ENCODE measurements at regions not wholly inside any gene's neighbourhood (a gene's known extent, or its start where the extent isn't known, plus 50 kb on each side); places are given as distances from the start of the nearest gene placed in this dataset.

- H3K27me3 ChIP-seq (ENCODE audit: control insufficient read depth, insufficient read depth, low read length): no peaks in the 10 kb centered on the region
- H3K4me1 ChIP-seq (ENCODE audit: control insufficient read depth, insufficient read depth, low read length): no peaks in the 10 kb centered on the region
- H3K9ac ChIP-seq (ENCODE audit: low read length): no peak overlapping the region
- no peak overlapping the region for H3K4me3 ChIP-seq (ENCODE audit: low read depth, low read length)
- no peak overlapping the region for H3K27ac ChIP-seq (ENCODE audit: low read depth, low read length)
- no peaks in the 10 kb centered on the region for H3K36me3 ChIP-seq (ENCODE audit: control insufficient read depth, insufficient read depth, low read length)
- H3K9me3 ChIP-seq (ENCODE audit: control insufficient read depth, insufficient read depth, low read depth, low read length): no peaks in the 10 kb centered on the region
These were observed 360.5 kb upstream of the NAALADL2 start for GRCh38 chr3:174498638-174499037.

GRCh38 chr3:174505266-174505665 lies 353.9 kb upstream of the NAALADL2 start:
- H3K9me3 ChIP-seq (ENCODE audit: control insufficient read depth, insufficient read depth, low read depth, low read length): no peaks in the 10 kb centered on the region
- no peaks in the 10 kb centered on the region for H3K36me3 ChIP-seq (ENCODE audit: control insufficient read depth, insufficient read depth, low read length)
- no peak overlapping the region for H3K9ac ChIP-seq (ENCODE audit: low read length)
- H3K4me1 ChIP-seq (ENCODE audit: control insufficient read depth, insufficient read depth, low read length): no peaks in the 10 kb centered on the region
- no peak overlapping the region for H3K4me3 ChIP-seq (ENCODE audit: low read depth, low read length)
- H3K27ac ChIP-seq (ENCODE audit: low read depth, low read length): no peak overlapping the region
- no peaks in the 10 kb centered on the region for H3K27me3 ChIP-seq (ENCODE audit: control insufficient read depth, insufficient read depth, low read length)

- Histone ChIP-seq H3K36me3 (ENCODE audit: control insufficient read depth, insufficient read depth, low read length) (no peaks in the 10 kb centered on the region), H3K4me3 (ENCODE audit: low read depth, low read length) (no peak overlapping the region), H3K9ac (ENCODE audit: low read length) (no peak overlapping the region), H3K27ac (ENCODE audit: low read depth, low read length) (no peak overlapping the region), H3K9me3 (ENCODE audit: control insufficient read depth, insufficient read depth, low read depth, low read length) (no peaks in the 10 kb centered on the region), H3K27me3 (ENCODE audit: control insufficient read depth, insufficient read depth, low read length) (no peaks in the 10 kb centered on the region), H3K4me1 (ENCODE audit: control insufficient read depth, insufficient read depth, low read length) (no peaks in the 10 kb centered on the region)
These were observed 334.9 kb upstream of the NAALADL2 start for GRCh38 chr3:174524203-174524602.

GRCh38 chr3:174529298-174529697 lies 329.8 kb upstream of the NAALADL2 start:
- Histone ChIP-seq H3K4me3 (ENCODE audit: low read depth, low read length) (no peak overlapping the region), H3K27ac (ENCODE audit: low read depth, low read length) (no peak overlapping the region), H3K9ac (ENCODE audit: low read length) (no peak overlapping the region), H3K9me3 (ENCODE audit: control insufficient read depth, insufficient read depth, low read depth, low read length) (no peaks in the 10 kb centered on the region), H3K27me3 (ENCODE audit: control insufficient read depth, insufficient read depth, low read length) (no peaks in the 10 kb centered on the region), H3K36me3 (ENCODE audit: control insufficient read depth, insufficient read depth, low read length) (no peaks in the 10 kb centered on the region), H3K4me1 (ENCODE audit: control insufficient read depth, insufficient read depth, low read length) (0 out of 2 replicates have a peak, but pooled peaks cover 2% of the 10 kb centered on the region)

GRCh38 chr3:174531262-174531982 lies 327.7 kb upstream of the NAALADL2 start:
- no peaks in the 10 kb centered on the region for H3K36me3 ChIP-seq (ENCODE audit: control insufficient read depth, insufficient read depth, low read length)
- H3K27me3 ChIP-seq (ENCODE audit: control insufficient read depth, insufficient read depth, low read length): no peaks in the 10 kb centered on the region
- H3K9me3 ChIP-seq (ENCODE audit: control insufficient read depth, insufficient read depth, low read depth, low read length): no peaks in the 10 kb centered on the region
- H3K4me1 ChIP-seq (ENCODE audit: control insufficient read depth, insufficient read depth, low read length): peaks cover 7% of the 10 kb centered on the region
- no peak overlapping the region for H3K9ac ChIP-seq (ENCODE audit: low read length)
- H3K4me3 ChIP-seq (ENCODE audit: low read depth, low read length): no peak overlapping the region
- no peak overlapping the region for H3K27ac ChIP-seq (ENCODE audit: low read depth, low read length)

GRCh38 chr3:174532216-174532615 lies 326.9 kb upstream of the NAALADL2 start:
- Histone ChIP-seq H3K27me3 (ENCODE audit: control insufficient read depth, insufficient read depth, low read length) (no peaks in the 10 kb centered on the region), H3K27ac (ENCODE audit: low read depth, low read length) (no peak overlapping the region), H3K9me3 (ENCODE audit: control insufficient read depth, insufficient read depth, low read depth, low read length) (no peaks in the 10 kb centered on the region), H3K9ac (ENCODE audit: low read length) (no peak overlapping the region), H3K36me3 (ENCODE audit: control insufficient read depth, insufficient read depth, low read length) (no peaks in the 10 kb centered on the region), H3K4me1 (ENCODE audit: control insufficient read depth, insufficient read depth, low read length) (peaks cover 10% of the 10 kb centered on the region), H3K4me3 (ENCODE audit: low read depth, low read length) (no peak overlapping the region)

GRCh38 chr3:174532776-174533175 lies 326.4 kb upstream of the NAALADL2 start:
- Histone ChIP-seq H3K4me1 (ENCODE audit: control insufficient read depth, insufficient read depth, low read length) (peaks cover 10% of the 10 kb centered on the region), H3K27ac (ENCODE audit: low read depth, low read length) (0 out of 2 replicates have a peak overlapping the region, but pooled peaks have one; percentile 12)

GRCh38 chr3:174533286-174533685 lies 325.8 kb upstream of the NAALADL2 start:
- Histone ChIP-seq H3K27ac (ENCODE audit: low read depth, low read length) (0 out of 2 replicates have a peak overlapping the region, but pooled peaks have one; percentile 12), H3K9ac (ENCODE audit: low read length) (no peak overlapping the region), H3K4me3 (ENCODE audit: low read depth, low read length) (no peak overlapping the region), H3K27me3 (ENCODE audit: control insufficient read depth, insufficient read depth, low read length) (no peaks in the 10 kb centered on the region), H3K4me1 (ENCODE audit: control insufficient read depth, insufficient read depth, low read length) (peaks cover 15% of the 10 kb centered on the region), H3K36me3 (ENCODE audit: control insufficient read depth, insufficient read depth, low read length) (no peaks in the 10 kb centered on the region), H3K9me3 (ENCODE audit: control insufficient read depth, insufficient read depth, low read depth, low read length) (no peaks in the 10 kb centered on the region)

More at GRCh38 chr3:174532776-174533175, 326.4 kb upstream of the NAALADL2 start:
- no peaks in the 10 kb centered on the region for H3K27me3 ChIP-seq (ENCODE audit: control insufficient read depth, insufficient read depth, low read length)
- no peaks in the 10 kb centered on the region for H3K36me3 ChIP-seq (ENCODE audit: control insufficient read depth, insufficient read depth, low read length)
- H3K9me3 ChIP-seq (ENCODE audit: control insufficient read depth, insufficient read depth, low read depth, low read length): no peaks in the 10 kb centered on the region
- no peak overlapping the region for H3K4me3 ChIP-seq (ENCODE audit: low read depth, low read length)
- no peak overlapping the region for H3K9ac ChIP-seq (ENCODE audit: low read length)

- Histone ChIP-seq H3K9me3 (ENCODE audit: control insufficient read depth, insufficient read depth, low read depth, low read length) (no peaks in the 10 kb centered on the region), H3K4me1 (ENCODE audit: control insufficient read depth, insufficient read depth, low read length) (peaks cover 41% of the 10 kb centered on the region)
These were observed 322.8 kb upstream of the NAALADL2 start for GRCh38 chr3:174536319-174536718.

GRCh38 chr3:174538151-174538550 lies 321.0 kb upstream of the NAALADL2 start:
- Histone ChIP-seq H3K4me3 (ENCODE audit: low read depth, low read length) (no peak overlapping the region), H3K9ac (ENCODE audit: low read length) (no peak overlapping the region), H3K9me3 (ENCODE audit: control insufficient read depth, insufficient read depth, low read depth, low read length) (no peaks in the 10 kb centered on the region), H3K4me1 (ENCODE audit: control insufficient read depth, insufficient read depth, low read length) (peaks cover 51% of the 10 kb centered on the region), H3K36me3 (ENCODE audit: control insufficient read depth, insufficient read depth, low read length) (no peaks in the 10 kb centered on the region), H3K27ac (ENCODE audit: low read depth, low read length) (peak overlapping the region; percentile 60), H3K27me3 (ENCODE audit: control insufficient read depth, insufficient read depth, low read length) (no peaks in the 10 kb centered on the region)

More at GRCh38 chr3:174536319-174536718, 322.8 kb upstream of the NAALADL2 start:
- H3K36me3 ChIP-seq (ENCODE audit: control insufficient read depth, insufficient read depth, low read length): no peaks in the 10 kb centered on the region
- no peak overlapping the region for H3K9ac ChIP-seq (ENCODE audit: low read length)
- H3K27me3 ChIP-seq (ENCODE audit: control insufficient read depth, insufficient read depth, low read length): no peaks in the 10 kb centered on the region
- H3K27ac ChIP-seq (ENCODE audit: low read depth, low read length): no peak overlapping the region
- no peak overlapping the region for H3K4me3 ChIP-seq (ENCODE audit: low read depth, low read length)

- Histone ChIP-seq H3K27me3 (ENCODE audit: control insufficient read depth, insufficient read depth, low read length) (no peaks in the 10 kb centered on the region), H3K9me3 (ENCODE audit: control insufficient read depth, insufficient read depth, low read depth, low read length) (no peaks in the 10 kb centered on the region), H3K27ac (ENCODE audit: low read depth, low read length) (peak overlapping the region; percentile 98), H3K36me3 (ENCODE audit: control insufficient read depth, insufficient read depth, low read length) (no peaks in the 10 kb centered on the region), H3K4me3 (ENCODE audit: low read depth, low read length) (peak overlapping the region; percentile 42), H3K4me1 (ENCODE audit: control insufficient read depth, insufficient read depth, low read length) (peaks cover 51% of the 10 kb centered on the region), H3K9ac (ENCODE audit: low read length) (peak overlapping the region; percentile 32)
These were observed 318.8 kb upstream of the NAALADL2 start for GRCh38 chr3:174540116-174540908.
